ENCODE measurements at regions not wholly inside any gene's neighbourhood (a gene's known extent, or its start where the extent isn't known, plus 50 kb on each side); places are given as distances from the start of the nearest gene placed in this dataset.

DNA sequence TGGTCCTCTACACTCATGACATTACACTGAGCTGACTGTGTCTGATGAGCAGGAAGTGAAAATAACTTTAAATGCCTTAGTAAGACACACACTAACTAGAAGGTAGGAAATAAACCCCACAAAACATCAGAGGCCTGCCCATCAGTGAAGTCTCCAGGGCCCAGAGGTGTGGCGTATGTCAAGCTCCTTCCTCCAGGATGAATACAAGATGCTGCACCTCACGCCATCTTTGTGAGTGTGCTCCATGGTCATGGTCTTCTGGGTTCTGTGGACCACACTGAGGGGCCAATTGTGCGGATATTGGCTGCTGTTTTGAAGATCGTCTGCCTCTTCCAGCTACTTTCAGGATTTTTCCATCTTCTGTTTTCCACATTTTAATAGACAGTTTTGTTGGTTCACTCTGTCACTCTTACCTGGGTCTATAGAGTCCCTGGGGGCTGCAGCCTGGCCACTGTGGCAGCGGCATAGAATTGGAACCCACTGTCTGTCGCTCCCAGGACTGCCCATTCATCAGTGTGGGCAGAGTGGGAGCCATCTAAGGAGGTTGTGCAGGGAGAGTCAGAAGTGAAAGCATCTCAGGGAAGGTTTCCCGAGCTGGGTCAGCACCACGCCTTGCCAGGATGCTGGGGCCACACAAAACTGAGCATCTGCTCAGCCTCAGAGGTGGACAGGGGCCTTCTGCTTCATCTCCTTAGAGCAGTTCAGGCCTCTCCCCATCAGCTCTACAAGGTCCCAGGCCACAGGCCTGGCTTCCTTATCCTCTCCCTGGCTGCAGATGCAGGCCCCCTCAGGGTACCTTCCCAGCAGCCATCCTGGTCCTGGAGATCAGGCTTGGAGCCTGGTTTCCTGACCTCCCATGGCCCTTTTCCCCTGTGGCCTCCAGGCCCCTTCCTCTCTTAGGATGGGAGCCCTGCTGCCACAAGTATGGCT lies 57.5 kb upstream of the C14orf180 start:
- no peak for DNase-seq
- H3K9me3 Mint-ChIP-seq (ENCODE audit: unreplicated experiment) = peaks cover 16% of the 10 kb centered on the region
- TF ChIP-seq, protein P1, sequence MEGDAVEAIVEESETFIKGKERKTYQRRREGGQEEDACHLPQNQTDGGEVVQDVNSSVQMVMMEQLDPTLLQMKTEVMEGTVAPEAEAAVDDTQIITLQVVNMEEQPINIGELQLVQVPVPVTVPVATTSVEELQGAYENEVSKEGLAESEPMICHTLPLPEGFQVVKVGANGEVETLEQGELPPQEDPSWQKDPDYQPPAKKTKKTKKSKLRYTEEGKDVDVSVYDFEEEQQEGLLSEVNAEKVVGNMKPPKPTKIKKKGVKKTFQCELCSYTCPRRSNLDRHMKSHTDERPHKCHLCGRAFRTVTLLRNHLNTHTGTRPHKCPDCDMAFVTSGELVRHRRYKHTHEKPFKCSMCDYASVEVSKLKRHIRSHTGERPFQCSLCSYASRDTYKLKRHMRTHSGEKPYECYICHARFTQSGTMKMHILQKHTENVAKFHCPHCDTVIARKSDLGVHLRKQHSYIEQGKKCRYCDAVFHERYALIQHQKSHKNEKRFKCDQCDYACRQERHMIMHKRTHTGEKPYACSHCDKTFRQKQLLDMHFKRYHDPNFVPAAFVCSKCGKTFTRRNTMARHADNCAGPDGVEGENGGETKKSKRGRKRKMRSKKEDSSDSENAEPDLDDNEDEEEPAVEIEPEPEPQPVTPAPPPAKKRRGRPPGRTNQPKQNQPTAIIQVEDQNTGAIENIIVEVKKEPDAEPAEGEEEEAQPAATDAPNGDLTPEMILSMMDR (IDR thresholded peaks at IDR 0.05; ENCODE audit: partially characterized antibody, unreplicated experiment) = no peak
- H3K27ac Mint-ChIP-seq (ENCODE audit: unreplicated experiment) = no peak overlapping the region
- peaks cover 7% of the 10 kb centered on the region for H3K27me3 Mint-ChIP-seq (ENCODE audit: unreplicated experiment)
- no peak overlapping the region for H3K4me3 Mint-ChIP-seq (ENCODE audit: unreplicated experiment)
- H3K36me3 Mint-ChIP-seq (ENCODE audit: unreplicated experiment) = peaks cover 23% of the 10 kb centered on the region
- H3K4me1 Mint-ChIP-seq (ENCODE audit: low read depth, unreplicated experiment) = no peaks in the 10 kb centered on the region

DNA sequence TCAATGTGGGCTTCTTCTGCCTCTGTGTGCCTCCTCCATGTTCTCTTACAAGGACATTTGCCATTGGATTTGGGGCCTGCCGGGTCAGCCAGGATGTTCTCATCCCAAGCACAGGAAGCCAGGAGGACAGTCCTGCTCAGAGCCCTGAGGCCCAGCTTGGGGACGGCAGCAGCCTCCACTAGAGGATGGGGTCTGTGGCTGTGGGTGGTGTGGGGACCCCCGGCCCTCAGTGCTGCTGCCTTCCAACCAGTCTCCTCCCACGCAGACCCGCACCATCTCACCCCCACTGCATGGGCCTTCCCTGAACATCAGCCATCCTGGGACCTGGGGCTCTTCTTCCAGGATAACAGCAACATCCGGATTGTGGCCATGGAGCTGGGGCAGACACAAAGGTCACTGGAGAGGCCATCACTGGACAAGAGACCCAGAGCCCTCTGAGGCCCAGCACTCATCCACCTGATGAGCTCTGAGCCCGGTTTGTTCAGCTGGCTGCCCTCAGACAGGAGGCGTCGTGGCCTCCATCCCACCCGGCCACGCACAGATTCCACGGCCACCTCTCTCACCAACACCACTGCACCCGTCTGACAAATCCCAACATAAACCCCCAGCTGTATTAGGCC lies 56.5 kb upstream of the C14orf180 start:
- TF ChIP-seq, protein P1 (IDR thresholded peaks at IDR 0.05; ENCODE audit: partially characterized antibody, unreplicated experiment) = no peak
- H3K36me3 Mint-ChIP-seq (ENCODE audit: unreplicated experiment) = peaks cover 27% of the 10 kb centered on the region
- no peak for DNase-seq
- peaks cover 7% of the 10 kb centered on the region for H3K27me3 Mint-ChIP-seq (ENCODE audit: unreplicated experiment)
- H3K9me3 Mint-ChIP-seq (ENCODE audit: unreplicated experiment) = peaks cover 13% of the 10 kb centered on the region
- H3K4me1 Mint-ChIP-seq (ENCODE audit: low read depth, unreplicated experiment) = no peaks in the 10 kb centered on the region
- no peak overlapping the region for H3K27ac Mint-ChIP-seq (ENCODE audit: unreplicated experiment)
- H3K4me3 Mint-ChIP-seq (ENCODE audit: unreplicated experiment) = no peak overlapping the region

DNA sequence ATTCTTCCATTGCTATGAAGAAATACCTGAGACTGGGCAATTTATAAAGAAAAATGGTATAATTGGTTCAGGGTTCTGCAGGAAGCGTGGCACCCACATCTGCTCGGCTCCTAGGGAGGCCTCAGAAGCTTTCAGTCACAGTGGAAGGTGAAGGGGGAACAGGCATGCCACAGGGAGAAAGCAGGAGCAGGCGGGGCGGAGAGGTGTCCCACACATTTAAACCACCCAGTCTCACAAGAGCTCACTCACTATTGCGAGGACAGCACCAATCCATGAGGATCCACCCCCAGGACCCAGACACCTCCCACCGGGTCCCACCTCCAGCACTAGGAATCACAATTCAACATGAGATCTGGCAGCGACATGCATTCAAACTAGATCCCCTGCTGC lies 56.0 kb upstream of the C14orf180 start:
- Mint-ChIP-seq H3K4me1 (ENCODE audit: low read depth, unreplicated experiment) (no peaks in the 10 kb centered on the region), H3K27me3 (ENCODE audit: unreplicated experiment) (peaks cover 7% of the 10 kb centered on the region), H3K27ac (ENCODE audit: unreplicated experiment) (no peak overlapping the region), H3K4me3 (ENCODE audit: unreplicated experiment) (no peak overlapping the region), H3K36me3 (ENCODE audit: unreplicated experiment) (peaks cover 26% of the 10 kb centered on the region), H3K9me3 (ENCODE audit: unreplicated experiment) (peaks cover 11% of the 10 kb centered on the region)
- no peak for DNase-seq
- TF ChIP-seq, protein P1 (IDR thresholded peaks at IDR 0.05; ENCODE audit: partially characterized antibody, unreplicated experiment) = no peak

DNA sequence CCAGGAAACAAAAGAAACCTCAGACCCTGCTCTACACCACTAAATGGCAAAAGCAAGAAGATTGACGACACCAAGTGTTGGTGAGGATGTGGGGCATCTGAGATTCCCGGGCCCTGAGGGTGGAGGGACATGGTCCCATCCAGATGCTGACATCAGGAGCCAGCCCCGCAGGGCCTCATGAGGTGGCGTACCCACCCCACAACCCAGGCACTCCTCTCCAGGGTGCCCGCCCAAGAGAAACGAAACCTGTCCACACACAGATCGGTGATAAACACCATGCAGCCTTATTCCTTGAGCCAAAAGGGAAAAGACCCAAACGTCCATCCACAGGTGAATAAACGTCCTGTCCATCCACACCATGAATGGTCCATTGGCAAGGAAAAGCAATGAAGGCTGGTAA lies 54.8 kb upstream of the C14orf180 start:
- no peak overlapping the region for H3K4me3 Mint-ChIP-seq (ENCODE audit: unreplicated experiment)
- H3K36me3 Mint-ChIP-seq (ENCODE audit: unreplicated experiment) = peaks cover 26% of the 10 kb centered on the region
- H3K27me3 Mint-ChIP-seq (ENCODE audit: unreplicated experiment) = peaks cover 7% of the 10 kb centered on the region
- no peaks in the 10 kb centered on the region for H3K4me1 Mint-ChIP-seq (ENCODE audit: low read depth, unreplicated experiment)
- DNase-seq = no peak
- TF ChIP-seq, protein P1 (IDR thresholded peaks at IDR 0.05; ENCODE audit: partially characterized antibody, unreplicated experiment) = no peak
- H3K27ac Mint-ChIP-seq (ENCODE audit: unreplicated experiment) = no peak overlapping the region
- peaks cover 11% of the 10 kb centered on the region for H3K9me3 Mint-ChIP-seq (ENCODE audit: unreplicated experiment)

Data from glutamatergic neuron (in vitro differentiated cells).